ENCODE measurements at regions not wholly inside any gene's neighbourhood (a gene's known extent, or its start where the extent isn't known, plus 50 kb on each side); places are given as distances from the start of the nearest gene placed in this dataset.

GRCh38 chr11:112810951-112811350 is 150.3 kb upstream of the NCAM1 start:
- H3K9me3 ChIP-seq, result peaks cover 0 to 5% (median 0%) of the 10 kb centered on the region in 12 donors
- no peaks in the 10 kb centered on the region for H3K36me3 ChIP-seq
- intact Hi-C loops (cut with DNase I), result loop anchor here in 1 of 10 donors (10.0 kb wide), 1 partner anchor 454 kb away; no protein-coding TSS in a partner anchor
- ATAC-seq (no peak), DNase-seq (no peak)
- no peak for TF ChIP-seq POLR2A (IDR thresholded peaks at IDR 0.05)
- TF ChIP-seq CTCF (IDR thresholded peaks at IDR 0.05), result no peak
- H3K4me1 ChIP-seq, result peaks cover 0 to 2% (median 0%) of the 10 kb centered on the region in 12 donors
- WGBS, 4 donors, result 42 to 96% (median 51%) methylated on average over 2 of the region's 2 CpGs
- H3K27me3 ChIP-seq, result no peaks in the 10 kb centered on the region
- H3K27ac ChIP-seq, result no peak overlapping the region
- no peak overlapping the region for H3K4me3 ChIP-seq

- no peak for TF ChIP-seq CTCF (IDR thresholded peaks at IDR 0.05)
- TF ChIP-seq POLR2A (IDR thresholded peaks at IDR 0.05), result no peak
- H3K27ac ChIP-seq, result no peak overlapping the region
- H3K4me1 ChIP-seq, result no peaks in the 10 kb centered on the region
- peaks cover 0 to 5% (median 0%) of the 10 kb centered on the region in 12 donors for H3K9me3 ChIP-seq
- WGBS, 4 donors, result 61 to 73% (median 67%) methylated on average over 4 of the region's 4 CpGs
- H3K27me3 ChIP-seq, result no peaks in the 10 kb centered on the region
- intact Hi-C loops (cut with DNase I), result loop anchor here in 1 of 10 donors (10.0 kb wide), 1 partner anchor 453 kb away; no protein-coding TSS in a partner anchor
- H3K36me3 ChIP-seq, result no peaks in the 10 kb centered on the region
- H3K4me3 ChIP-seq, result no peak overlapping the region
- DNase-seq, result no peak
- no peak for ATAC-seq
These were observed 149.4 kb upstream of the NCAM1 start for GRCh38 chr11:112811783-112812182.

DNA sequence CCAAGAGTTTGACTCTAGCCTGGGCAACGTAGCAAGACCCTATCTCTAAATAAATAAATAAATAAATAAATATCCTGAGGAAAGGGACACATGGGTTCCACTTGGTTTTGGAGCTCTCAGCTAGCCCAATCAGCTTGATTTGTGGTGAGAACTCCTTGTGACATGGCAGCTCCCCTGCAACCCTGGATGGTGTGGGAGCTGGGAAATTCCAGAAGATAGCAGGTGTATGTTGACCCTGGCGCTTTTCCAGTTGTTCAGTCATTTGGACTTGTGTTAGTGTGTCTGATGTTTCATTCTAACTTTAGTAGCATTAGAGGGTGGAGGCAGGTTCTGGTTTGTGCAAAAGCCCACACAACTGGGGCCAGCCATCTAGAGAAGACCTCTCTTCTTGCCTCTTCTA is 148.5 kb upstream of the NCAM1 start:
- Histone ChIP-seq H3K27ac (no peak overlapping the region), H3K36me3 (no peaks in the 10 kb centered on the region), H3K27me3 (no peaks in the 10 kb centered on the region), H3K9me3 (peaks cover 0 to 5% (median 0%) of the 10 kb centered on the region in 12 donors), H3K4me3 (no peak overlapping the region), H3K4me1 (no peaks in the 10 kb centered on the region)
- no peak for ATAC-seq
- DNase-seq, result no peak
- WGBS, 4 donors, result 32 to 45% (median 42%) methylated on average over 2 of the region's 2 CpGs
- intact Hi-C loops (cut with DNase I), result loop anchor here in 1 of 10 donors (10.0 kb wide), 1 partner anchor 452 kb away; no protein-coding TSS in a partner anchor
- TF ChIP-seq CTCF (IDR thresholded peaks at IDR 0.05), result no peak
- no peak for TF ChIP-seq POLR2A (IDR thresholded peaks at IDR 0.05)

DNA sequence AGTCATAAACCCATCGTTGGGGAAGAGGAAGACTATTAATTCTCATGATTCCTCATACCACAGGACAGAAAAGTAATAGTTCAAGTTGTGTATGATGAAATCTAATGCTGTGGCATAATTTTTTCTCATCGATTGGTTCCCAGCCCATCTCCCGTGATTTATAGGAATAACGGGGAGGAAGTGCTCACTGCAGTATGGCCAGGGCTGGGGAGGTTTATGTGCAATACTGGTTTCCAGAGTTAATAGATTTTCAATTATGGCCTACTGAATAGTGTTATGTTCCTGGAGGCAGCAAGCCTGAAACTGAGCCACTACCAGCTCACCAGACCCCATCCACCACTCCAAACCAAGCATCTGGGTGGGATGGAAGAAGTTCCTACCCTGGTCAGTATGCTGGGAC is 147.1 kb upstream of the NCAM1 start:
- Histone ChIP-seq H3K9me3 (peaks cover 0 to 5% (median 0%) of the 10 kb centered on the region in 12 donors), H3K36me3 (no peaks in the 10 kb centered on the region), H3K27ac (no peak overlapping the region), H3K4me1 (no peaks in the 10 kb centered on the region), H3K4me3 (no peak overlapping the region), H3K27me3 (no peaks in the 10 kb centered on the region)
- TF ChIP-seq CTCF (IDR thresholded peaks at IDR 0.05) (no peak), POLR2A (IDR thresholded peaks at IDR 0.05) (no peak)
- WGBS, 4 donors, result 85 to 92% (median 90%) methylated on average over 4 of the region's 4 CpGs
- intact Hi-C loops (cut with DNase I), result loop anchor here in 1 of 10 donors (10.0 kb wide), 1 partner anchor 451 kb away; no protein-coding TSS in a partner anchor
- DNase-seq (no peak), ATAC-seq (no peak)
